ENCODE measurements at regions not wholly inside any gene's neighbourhood (a gene's known extent, or its start where the extent isn't known, plus 50 kb on each side); places are given as distances from the start of the nearest gene placed in this dataset.

DNA sequence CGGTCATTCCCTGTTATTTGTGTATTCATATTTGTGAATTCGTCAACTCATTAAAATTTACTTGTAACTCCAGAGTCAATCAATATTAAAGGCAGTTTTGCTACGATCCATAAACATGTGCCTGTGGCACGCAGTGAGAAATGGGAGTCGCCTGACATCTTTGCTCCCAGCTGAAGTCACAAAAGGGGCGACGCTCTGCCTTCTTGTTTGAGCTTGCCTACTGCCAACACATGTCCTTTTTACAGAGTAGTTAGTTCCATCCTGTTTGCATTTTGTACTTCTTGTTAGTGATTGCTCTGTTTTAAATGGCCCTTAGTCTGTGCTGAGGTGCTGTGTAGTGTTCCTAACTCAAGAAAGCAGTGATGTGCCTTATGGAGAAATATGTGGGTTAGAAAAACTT is 305.3 kb downstream of the ETS1 start:
- Histone ChIP-seq H3K27me3 (no peaks in the 10 kb centered on the region), H3K4me3 (no peak overlapping the region), H3K4me1 (no peaks in the 10 kb centered on the region), H3K9me3 (no peaks in the 10 kb centered on the region), H3K36me3 (no peaks in the 10 kb centered on the region), H3K27ac (no peak overlapping the region)
- TF ChIP-seq POLR2AphosphoS5 (IDR thresholded peaks at IDR 0.05) (no peak), EP300 (IDR thresholded peaks at IDR 0.05) (no peak), CTCF (IDR thresholded peaks at IDR 0.05) (no peak), POLR2A (IDR thresholded peaks at IDR 0.05) (no peak)
- DNase-seq (ENCODE audit: low spot score in 2 of 2): no peak
- WGBS: 74% methylated on average over 7 of the region's 7 CpGs

- DNase-seq (ENCODE audit: low spot score in 2 of 2): no peak
- no peak for TF ChIP-seq POLR2AphosphoS5 (IDR thresholded peaks at IDR 0.05)
- TF ChIP-seq CTCF (IDR thresholded peaks at IDR 0.05): no peak
- TF ChIP-seq EP300 (IDR thresholded peaks at IDR 0.05): no peak
- no peak for TF ChIP-seq POLR2A (IDR thresholded peaks at IDR 0.05)
- Histone ChIP-seq H3K36me3 (no peaks in the 10 kb centered on the region), H3K4me3 (no peak overlapping the region), H3K27ac (peak overlapping the region; percentile 42), H3K27me3 (no peaks in the 10 kb centered on the region), H3K4me1 (no peaks in the 10 kb centered on the region), H3K9me3 (no peaks in the 10 kb centered on the region)
- 35% methylated on average over 1 of the region's 1 CpG for WGBS
Measured at GRCh38 chr11:128279866-128280265, 307.5 kb downstream of the ETS1 start.

GRCh38 chr11:128273736-128274135 is 313.6 kb downstream of the ETS1 start:
- no peak for TF ChIP-seq EP300 (IDR thresholded peaks at IDR 0.05)
- TF ChIP-seq POLR2A (IDR thresholded peaks at IDR 0.05): no peak
- no peak for TF ChIP-seq POLR2AphosphoS5 (IDR thresholded peaks at IDR 0.05)
- TF ChIP-seq CTCF (IDR thresholded peaks at IDR 0.05): no peak
- Histone ChIP-seq H3K4me1 (peaks cover 3% of the 10 kb centered on the region), H3K4me3 (no peak overlapping the region), H3K27ac (no peak overlapping the region), H3K27me3 (no peaks in the 10 kb centered on the region), H3K9me3 (no peaks in the 10 kb centered on the region), H3K36me3 (no peaks in the 10 kb centered on the region)
- no peak for DNase-seq (ENCODE audit: low spot score in 2 of 2)
- WGBS: 89% methylated on average over 2 of the region's 2 CpGs

- no peaks in the 10 kb centered on the region for H3K27me3 ChIP-seq
- no peak for TF ChIP-seq POLR2AphosphoS5 (IDR thresholded peaks at IDR 0.05)
- TF ChIP-seq POLR2A (IDR thresholded peaks at IDR 0.05): no peak
- no peak for TF ChIP-seq EP300 (IDR thresholded peaks at IDR 0.05)
- TF ChIP-seq CTCF (IDR thresholded peaks at IDR 0.05): no peak
- H3K4me3 ChIP-seq: no peak overlapping the region
- no peak for DNase-seq (ENCODE audit: low spot score in 2 of 2)
- no peaks in the 10 kb centered on the region for H3K36me3 ChIP-seq
- H3K4me1 ChIP-seq: peaks cover 3% of the 10 kb centered on the region
- H3K9me3 ChIP-seq: no peaks in the 10 kb centered on the region
- 69% methylated on average over 1 of the region's 1 CpG for WGBS
- no peak overlapping the region for H3K27ac ChIP-seq
Measured at GRCh38 chr11:128271401-128271800, 316.0 kb downstream of the ETS1 start.

DNA sequence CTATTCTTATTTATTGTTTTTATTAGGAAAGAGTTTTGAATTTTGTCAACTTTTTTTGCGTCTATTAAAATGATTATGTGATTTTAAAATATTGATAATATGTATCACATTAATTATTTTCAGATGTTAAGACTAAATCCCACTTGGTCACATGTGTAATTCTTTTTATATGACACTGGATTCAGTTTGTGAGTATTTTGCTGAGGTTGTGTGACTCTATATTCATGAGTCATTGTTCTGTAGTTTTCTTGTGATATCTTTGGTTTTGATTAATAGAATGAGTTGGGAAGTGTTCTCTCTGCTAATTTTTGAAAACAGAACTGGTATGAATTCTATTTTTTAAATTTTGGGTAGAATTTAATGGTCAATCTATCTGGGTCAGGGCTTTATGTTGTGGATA is 317.9 kb downstream of the ETS1 start:
- no peak for DNase-seq (ENCODE audit: low spot score in 2 of 2)
- TF ChIP-seq CTCF (IDR thresholded peaks at IDR 0.05) (no peak), POLR2A (IDR thresholded peaks at IDR 0.05) (no peak), POLR2AphosphoS5 (IDR thresholded peaks at IDR 0.05) (no peak), EP300 (IDR thresholded peaks at IDR 0.05) (no peak)
- H3K36me3 ChIP-seq: no peaks in the 10 kb centered on the region
- WGBS: 88% methylated on average over 1 of the region's 1 CpG
- H3K4me3 ChIP-seq: no peak overlapping the region
- H3K27me3 ChIP-seq: no peaks in the 10 kb centered on the region
- H3K9me3 ChIP-seq: no peaks in the 10 kb centered on the region
- H3K27ac ChIP-seq: no peak overlapping the region
- peaks cover 3% of the 10 kb centered on the region for H3K4me1 ChIP-seq

Data from suprapubic skin (tissue), 4 donors.